ENCODE measurements at regions not wholly inside any gene's neighbourhood (a gene's known extent, or its start where the extent isn't known, plus 50 kb on each side); places are given as distances from the start of the nearest gene placed in this dataset.

- H3K4me3 ChIP-seq (ENCODE audit: low read depth, low read length): no peak overlapping the region
- no peak for TF ChIP-seq CTCF (IDR thresholded peaks at IDR 0.05; ENCODE audit: borderline replicate concordance, insufficient read depth, low read depth, low read length)
Observed at GRCh38 chr18:4842287-4842686, 354.8 kb downstream of the AKAIN1 start.

- H3K4me3 ChIP-seq (ENCODE audit: low read depth, low read length): no peak overlapping the region
- TF ChIP-seq CTCF (IDR thresholded peaks at IDR 0.05; ENCODE audit: borderline replicate concordance, insufficient read depth, low read depth, low read length): no peak
Observed at GRCh38 chr18:4839639-4840038, 357.4 kb downstream of the AKAIN1 start.

- no peak for TF ChIP-seq CTCF (IDR thresholded peaks at IDR 0.05; ENCODE audit: borderline replicate concordance, insufficient read depth, low read depth, low read length)
- no peak overlapping the region for H3K4me3 ChIP-seq (ENCODE audit: low read depth, low read length)
Observed at GRCh38 chr18:4836141-4836540, 360.9 kb downstream of the AKAIN1 start.

GRCh38 chr18:4831791-4832375 lies 365.2 kb downstream of the AKAIN1 start:
- no peak overlapping the region for H3K4me3 ChIP-seq (ENCODE audit: low read depth, low read length)
- TF ChIP-seq CTCF (IDR thresholded peaks at IDR 0.05; ENCODE audit: borderline replicate concordance, insufficient read depth, low read depth, low read length): no peak

GRCh38 chr18:4831127-4831526 lies 365.9 kb downstream of the AKAIN1 start:
- H3K4me3 ChIP-seq (ENCODE audit: low read depth, low read length): no peak overlapping the region
- TF ChIP-seq CTCF (IDR thresholded peaks at IDR 0.05; ENCODE audit: borderline replicate concordance, insufficient read depth, low read depth, low read length): no peak

- no peak for TF ChIP-seq CTCF (IDR thresholded peaks at IDR 0.05; ENCODE audit: borderline replicate concordance, insufficient read depth, low read depth, low read length)
- H3K4me3 ChIP-seq (ENCODE audit: low read depth, low read length): no peak overlapping the region
Observed at GRCh38 chr18:4823091-4823490, 368.0 kb upstream of the DLGAP1 start.

- TF ChIP-seq CTCF (IDR thresholded peaks at IDR 0.05; ENCODE audit: borderline replicate concordance, insufficient read depth, low read depth, low read length): no peak
- no peak overlapping the region for H3K4me3 ChIP-seq (ENCODE audit: low read depth, low read length)
Observed at GRCh38 chr18:4821801-4822200, 366.7 kb upstream of the DLGAP1 start.

All from GM12875 (cell line).